ENCODE measurements at regions not wholly inside any gene's neighbourhood (a gene's known extent, or its start where the extent isn't known, plus 50 kb on each side); places are given as distances from the start of the nearest gene placed in this dataset.

DNA sequence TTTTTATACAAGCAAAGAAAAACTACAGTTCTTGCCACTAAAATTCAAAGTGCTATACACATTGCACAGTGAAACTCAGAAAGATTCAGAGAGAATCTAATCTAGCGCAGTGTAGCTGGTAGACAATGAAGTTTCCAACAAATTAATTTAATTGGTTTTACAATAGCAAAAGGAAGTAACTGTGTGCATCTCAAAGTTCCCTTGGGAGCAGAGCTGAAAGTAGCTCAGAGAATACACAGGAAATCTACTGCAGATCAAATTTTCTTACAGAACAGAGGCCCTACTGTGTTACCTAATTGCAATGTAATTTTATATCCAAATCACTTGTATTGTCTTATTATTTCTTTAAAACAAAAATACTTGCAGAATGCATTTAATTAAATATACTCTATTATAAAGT is 1396.2 kb upstream of the TENM4 start:
- Mint-ChIP-seq H3K4me1 (no peaks in the 10 kb centered on the region), H3K4me3 (no peak overlapping the region), H3K36me3 (no peaks in the 10 kb centered on the region), H3K27me3 (no peaks in the 10 kb centered on the region), H3K27ac (no peak overlapping the region), H3K9me3 (peaks cover 0 to 2% of the 10 kb centered on the region in 2 donors)
- no peak for DNase-seq
- no peak for ATAC-seq (replicated peaks)

DNA sequence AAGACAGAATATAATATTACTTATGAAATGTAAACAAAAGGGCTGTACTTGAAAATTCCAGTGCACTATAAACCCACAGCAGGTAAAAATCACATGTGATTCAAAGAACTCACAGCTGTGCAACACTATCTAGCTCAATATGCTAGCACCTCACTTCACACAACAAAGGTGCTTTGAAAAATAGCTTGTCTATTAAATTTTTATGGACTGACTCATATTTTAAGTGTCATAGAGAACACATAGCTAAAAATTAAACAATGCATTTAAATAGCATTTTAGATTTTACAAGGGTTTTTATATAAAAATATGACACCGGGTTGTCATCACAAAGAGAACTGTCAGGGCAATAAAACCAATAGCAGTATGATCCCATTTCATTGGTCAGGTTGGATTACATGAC is 1390.5 kb upstream of the TENM4 start:
- no peaks in the 10 kb centered on the region for H3K27me3 Mint-ChIP-seq
- no peak overlapping the region for H3K27ac Mint-ChIP-seq
- peaks cover 0 to 4% of the 10 kb centered on the region in 2 donors for H3K9me3 Mint-ChIP-seq
- DNase-seq (no peak), ATAC-seq (replicated peaks) (no peak)
- no peaks in the 10 kb centered on the region for H3K36me3 Mint-ChIP-seq
- H3K4me3 Mint-ChIP-seq = no peak overlapping the region
- no peaks in the 10 kb centered on the region for H3K4me1 Mint-ChIP-seq

DNA sequence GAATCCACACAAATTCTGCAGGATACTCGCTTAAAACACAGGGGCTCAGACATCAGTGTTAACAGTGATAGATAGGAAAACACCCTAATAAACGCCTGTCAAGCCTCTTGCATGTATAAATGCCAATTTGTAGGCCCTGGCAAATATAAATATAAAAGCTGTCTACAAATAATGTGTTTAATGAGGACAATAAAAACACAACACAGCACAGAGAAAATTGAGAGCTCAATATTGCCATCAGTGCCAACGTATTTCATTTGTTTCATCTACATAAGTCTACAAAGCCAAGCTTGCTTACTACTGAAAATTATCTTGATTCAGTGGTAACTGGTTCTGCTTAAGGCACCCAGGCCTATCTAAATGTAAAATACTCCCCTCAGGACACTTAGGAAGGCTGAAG is 1387.0 kb upstream of the TENM4 start:
- no peak overlapping the region for H3K4me3 Mint-ChIP-seq
- H3K9me3 Mint-ChIP-seq = peaks cover 0 to 4% of the 10 kb centered on the region in 2 donors
- H3K27me3 Mint-ChIP-seq = no peaks in the 10 kb centered on the region
- H3K27ac Mint-ChIP-seq = no peak overlapping the region
- no peaks in the 10 kb centered on the region for H3K36me3 Mint-ChIP-seq
- DNase-seq (no peak), ATAC-seq (replicated peaks) (no peak)
- no peaks in the 10 kb centered on the region for H3K4me1 Mint-ChIP-seq

DNA sequence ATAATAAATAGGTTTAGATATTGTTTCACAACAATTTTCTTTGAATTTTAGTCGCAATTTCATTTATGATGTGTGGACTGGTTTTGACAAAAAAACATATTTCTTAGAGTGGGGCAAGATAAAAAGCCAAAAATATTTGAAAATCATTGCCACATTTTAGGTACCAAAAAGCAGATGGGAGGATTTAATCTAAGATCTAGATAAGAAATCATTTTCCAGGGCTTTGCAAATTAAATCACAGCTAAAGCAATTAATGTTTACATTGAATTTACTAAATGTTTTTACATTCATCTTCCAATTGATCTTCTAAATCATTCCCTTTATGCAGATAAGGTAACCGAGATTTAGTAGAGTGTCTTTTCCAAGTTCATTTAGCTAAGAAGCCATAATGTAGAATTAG is 1386.0 kb upstream of the TENM4 start:
- ATAC-seq (replicated peaks) (no peak), DNase-seq (no peak)
- H3K27ac Mint-ChIP-seq = no peak overlapping the region
- no peaks in the 10 kb centered on the region for H3K4me1 Mint-ChIP-seq
- H3K36me3 Mint-ChIP-seq = no peaks in the 10 kb centered on the region
- H3K4me3 Mint-ChIP-seq = no peak overlapping the region
- peaks cover 0 to 1% of the 10 kb centered on the region in 2 donors for H3K9me3 Mint-ChIP-seq
- no peaks in the 10 kb centered on the region for H3K27me3 Mint-ChIP-seq

DNA sequence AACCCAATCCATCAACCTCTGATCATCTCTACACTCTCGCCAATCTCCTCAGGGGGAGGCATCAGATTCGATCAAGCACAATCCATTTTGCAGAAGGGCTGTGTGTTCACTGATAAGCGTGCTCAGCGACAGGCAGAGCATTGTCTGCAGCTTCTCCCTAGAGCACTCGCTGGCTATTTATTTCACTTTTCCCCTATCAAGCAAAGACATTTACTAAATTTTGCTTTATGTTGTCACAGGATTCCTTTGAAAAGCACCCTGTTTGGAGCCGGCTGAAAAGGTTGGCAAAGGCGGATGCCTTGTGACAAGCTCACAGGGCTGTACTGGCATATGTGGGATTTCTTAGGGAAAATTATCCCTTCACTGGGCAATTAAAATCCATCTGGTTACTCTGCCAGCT is 1381.5 kb upstream of the TENM4 start:
- H3K4me3 Mint-ChIP-seq = no peak overlapping the region
- H3K36me3 Mint-ChIP-seq = no peaks in the 10 kb centered on the region
- no peaks in the 10 kb centered on the region for H3K9me3 Mint-ChIP-seq
- DNase-seq = no peak
- H3K27ac Mint-ChIP-seq = no peak overlapping the region
- ATAC-seq (replicated peaks) = no peak
- H3K4me1 Mint-ChIP-seq = no peaks in the 10 kb centered on the region
- no peaks in the 10 kb centered on the region for H3K27me3 Mint-ChIP-seq

DNA sequence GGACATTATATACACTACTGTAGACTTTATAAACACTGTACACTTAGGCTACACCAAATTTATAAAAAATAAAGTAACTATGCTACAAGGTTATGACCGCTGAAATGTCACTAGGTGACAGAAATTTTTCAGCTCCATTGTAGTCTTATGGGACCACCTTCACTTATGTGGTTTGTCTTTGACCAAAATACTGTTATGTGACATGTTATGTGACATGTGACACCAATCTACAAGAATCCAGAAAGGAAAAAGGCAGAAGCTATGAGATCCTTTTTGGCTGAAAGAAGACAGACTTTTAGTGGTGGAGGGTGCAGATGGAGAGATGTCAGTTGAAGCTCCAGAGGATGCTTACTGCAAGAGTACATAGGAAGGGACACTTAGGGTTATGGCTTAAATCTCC is 1378.4 kb upstream of the TENM4 start:
- H3K9me3 Mint-ChIP-seq = peaks cover 4% of the 10 kb centered on the region in 2 donors
- no peaks in the 10 kb centered on the region for H3K36me3 Mint-ChIP-seq
- DNase-seq (no peak), ATAC-seq (replicated peaks) (no peak)
- H3K4me3 Mint-ChIP-seq = no peak overlapping the region
- peaks cover 10 to 11% of the 10 kb centered on the region in 2 donors for H3K4me1 Mint-ChIP-seq
- H3K27ac Mint-ChIP-seq = no peak overlapping the region
- no peaks in the 10 kb centered on the region for H3K27me3 Mint-ChIP-seq

DNA sequence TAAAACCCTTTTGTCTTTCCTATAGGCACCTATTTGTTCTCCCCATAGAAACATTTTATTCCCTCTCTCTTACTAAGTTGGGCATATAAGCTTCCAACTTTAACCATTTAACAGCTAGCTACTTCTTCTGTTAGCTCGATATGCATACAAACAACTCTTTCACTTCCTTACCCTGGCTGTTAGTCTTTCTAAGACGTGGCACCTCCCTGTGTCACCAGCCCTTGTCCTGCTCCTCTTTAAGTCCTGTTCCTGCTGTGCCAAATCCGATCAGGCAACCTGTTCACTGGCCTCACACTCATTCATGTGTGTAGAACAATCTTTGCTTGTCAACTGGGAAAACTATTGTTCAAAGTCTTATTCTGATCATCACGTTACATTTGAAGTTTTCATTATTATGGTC is 1376.1 kb upstream of the TENM4 start:
- H3K9me3 Mint-ChIP-seq = peaks cover 4% of the 10 kb centered on the region in 2 donors
- H3K27ac Mint-ChIP-seq = peak overlapping the region; percentile 88
- no peaks in the 10 kb centered on the region for H3K27me3 Mint-ChIP-seq
- peaks cover 10 to 11% of the 10 kb centered on the region in 2 donors for H3K4me1 Mint-ChIP-seq
- peak; percentile 33 to 35 for ATAC-seq (replicated peaks)
- peak overlapping the region; percentile 0 to 62 for H3K4me3 Mint-ChIP-seq
- DNase-seq = no peak
- no peaks in the 10 kb centered on the region for H3K36me3 Mint-ChIP-seq

DNA sequence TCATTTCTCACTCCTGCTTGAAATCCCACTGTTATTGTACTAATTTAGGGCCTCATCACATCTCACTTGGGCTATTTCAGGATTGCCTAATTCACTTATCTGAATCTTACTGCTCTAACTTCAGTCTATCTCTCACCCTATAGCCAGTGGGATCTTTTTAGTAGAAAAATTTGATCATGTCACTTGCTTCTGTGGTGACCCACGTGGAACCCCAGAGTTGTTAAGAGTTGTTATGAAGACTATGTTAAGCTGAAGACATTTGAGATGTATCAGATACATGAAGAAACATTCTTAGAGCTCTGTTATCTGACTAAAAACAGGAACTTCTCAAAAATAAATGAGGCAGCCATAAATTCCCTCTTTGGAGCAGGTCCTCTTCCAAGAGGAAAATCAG is 1375.6 kb upstream of the TENM4 start:
- no peak overlapping the region for H3K4me3 Mint-ChIP-seq
- H3K27ac Mint-ChIP-seq = peak overlapping the region; percentile 89
- peak; percentile 8 for DNase-seq

DNA sequence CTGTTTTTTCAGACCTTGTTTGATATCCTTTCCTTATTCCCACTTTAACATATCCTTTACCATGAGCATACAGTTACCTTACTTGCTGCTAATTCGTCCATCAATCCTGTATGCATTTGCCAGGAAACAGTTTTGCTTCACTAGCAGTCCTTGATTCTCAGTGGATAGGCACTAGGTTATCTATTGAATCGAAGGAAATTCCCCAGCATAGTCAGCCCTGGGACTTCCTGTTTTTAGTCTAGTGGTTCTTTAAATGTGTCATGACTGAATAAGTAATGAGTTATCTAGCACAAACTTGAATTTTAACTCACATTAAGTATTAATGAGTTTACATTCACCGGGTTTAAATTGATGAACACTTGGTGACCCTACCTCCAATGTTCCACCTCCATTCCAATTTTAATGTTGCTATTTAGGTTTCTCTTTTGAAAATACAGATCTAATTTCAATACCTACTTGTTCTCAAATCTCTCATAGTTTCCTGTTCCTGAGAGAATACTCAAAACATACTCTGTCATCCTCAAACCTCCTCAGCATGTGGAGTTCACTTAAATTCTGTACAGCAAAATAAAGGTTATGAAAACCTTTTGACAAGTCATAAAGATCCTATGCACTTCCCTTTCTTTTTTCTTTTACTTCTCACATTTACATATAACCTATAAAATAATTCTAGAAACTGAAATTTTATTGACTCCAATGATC is 1375.1 kb upstream of the TENM4 start:
- DNase-seq = peak; percentile 24
- peak overlapping the region; percentile 89 for H3K27ac Mint-ChIP-seq
- H3K36me3 Mint-ChIP-seq = no peaks in the 10 kb centered on the region
- peak overlapping the region; percentile 54 to 67 for H3K4me3 Mint-ChIP-seq
- peaks cover 10 to 11% of the 10 kb centered on the region in 2 donors for H3K4me1 Mint-ChIP-seq
- ATAC-seq (replicated peaks) = peak; percentile 86
- H3K9me3 Mint-ChIP-seq = peaks cover 4% of the 10 kb centered on the region in 2 donors
- H3K27me3 Mint-ChIP-seq = no peaks in the 10 kb centered on the region

More for the DNA sequence above, 1375.6 kb upstream of the TENM4 start:
- Mint-ChIP-seq H3K27me3 (no peaks in the 10 kb centered on the region), H3K4me1 (peaks cover 10 to 11% of the 10 kb centered on the region in 2 donors), H3K36me3 (no peaks in the 10 kb centered on the region), H3K9me3 (peaks cover 4% of the 10 kb centered on the region in 2 donors)
- peak; percentile 78 for ATAC-seq (replicated peaks)

DNA sequence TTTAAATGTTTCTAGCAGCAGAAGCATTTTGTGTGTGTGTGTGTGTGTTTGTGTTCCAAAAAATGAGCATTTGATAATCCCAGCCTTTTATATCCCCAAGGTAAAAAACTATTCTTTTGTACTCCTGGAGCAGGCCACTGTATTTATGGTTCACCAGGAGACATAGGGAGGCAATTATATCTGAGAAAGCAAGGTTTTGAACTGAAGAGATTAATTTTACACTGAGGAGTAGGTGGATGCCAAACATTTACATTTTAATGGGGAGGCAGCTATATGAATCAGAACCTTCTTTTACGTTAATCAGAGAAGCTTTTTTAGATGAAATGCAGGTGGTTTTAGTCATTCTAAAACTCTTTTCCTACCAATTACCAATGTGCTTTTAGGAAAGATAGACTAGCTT is 1374.0 kb upstream of the TENM4 start:
- no peaks in the 10 kb centered on the region for H3K36me3 Mint-ChIP-seq
- DNase-seq = no peak
- no peak overlapping the region for H3K27ac Mint-ChIP-seq
- ATAC-seq (replicated peaks) = no peak
- no peak overlapping the region for H3K4me3 Mint-ChIP-seq
- H3K27me3 Mint-ChIP-seq = no peaks in the 10 kb centered on the region
- H3K4me1 Mint-ChIP-seq = peaks cover 10 to 11% of the 10 kb centered on the region in 2 donors
- peaks cover 4% of the 10 kb centered on the region in 2 donors for H3K9me3 Mint-ChIP-seq

DNA sequence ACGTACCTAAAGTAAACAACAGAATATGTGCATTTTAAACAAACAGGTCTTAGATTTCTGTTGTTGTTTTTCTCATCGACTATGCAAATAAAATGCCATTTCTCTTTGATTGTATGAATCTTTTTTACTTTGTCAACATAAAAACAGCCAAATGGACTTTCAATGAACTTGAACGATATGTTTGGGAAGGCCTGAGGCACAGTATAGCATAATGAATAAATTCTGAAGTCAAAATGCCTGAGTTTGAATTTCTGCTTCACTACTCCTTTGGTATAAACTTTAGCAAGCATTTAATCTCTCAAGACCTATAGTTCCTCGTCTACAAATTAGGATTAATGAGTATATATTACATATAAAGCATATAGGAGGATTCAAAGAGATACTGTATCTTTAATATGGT is 1369.9 kb upstream of the TENM4 start:
- no peak for ATAC-seq (replicated peaks)
- no peaks in the 10 kb centered on the region for H3K27me3 Mint-ChIP-seq
- no peak for DNase-seq
- H3K4me1 Mint-ChIP-seq = peaks cover 3% of the 10 kb centered on the region in 2 donors
- no peaks in the 10 kb centered on the region for H3K36me3 Mint-ChIP-seq
- no peak overlapping the region for H3K4me3 Mint-ChIP-seq
- no peak overlapping the region for H3K27ac Mint-ChIP-seq
- H3K9me3 Mint-ChIP-seq = peaks cover 0 to 2% of the 10 kb centered on the region in 2 donors

DNA sequence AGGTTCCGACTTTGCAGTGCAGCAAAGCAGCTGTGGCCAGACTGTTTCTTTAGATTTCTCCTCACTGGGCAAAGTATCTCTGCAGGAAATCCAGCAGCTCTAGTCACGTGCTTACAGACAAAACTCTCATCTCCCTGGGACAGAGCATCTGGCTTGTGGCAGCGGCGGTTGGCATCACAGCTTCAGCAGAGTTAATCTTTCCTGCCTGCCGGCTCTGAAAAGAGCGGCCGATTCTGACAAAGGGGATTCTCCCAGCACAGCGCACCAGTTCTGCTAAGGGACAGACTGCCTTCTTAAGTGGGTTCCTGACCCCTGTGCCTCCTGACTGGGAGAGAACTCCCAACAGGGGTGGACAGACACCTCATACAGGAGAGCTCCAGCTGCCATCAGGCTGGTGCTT is 1357.3 kb upstream of the TENM4 start:
- H3K4me1 Mint-ChIP-seq = no peaks in the 10 kb centered on the region
- H3K27me3 Mint-ChIP-seq = no peaks in the 10 kb centered on the region
- no peak overlapping the region for H3K27ac Mint-ChIP-seq
- no peak for DNase-seq
- H3K36me3 Mint-ChIP-seq = no peaks in the 10 kb centered on the region
- H3K4me3 Mint-ChIP-seq = no peak overlapping the region
- no peak for ATAC-seq (replicated peaks)
- peaks cover 18 to 20% of the 10 kb centered on the region in 2 donors for H3K9me3 Mint-ChIP-seq

DNA sequence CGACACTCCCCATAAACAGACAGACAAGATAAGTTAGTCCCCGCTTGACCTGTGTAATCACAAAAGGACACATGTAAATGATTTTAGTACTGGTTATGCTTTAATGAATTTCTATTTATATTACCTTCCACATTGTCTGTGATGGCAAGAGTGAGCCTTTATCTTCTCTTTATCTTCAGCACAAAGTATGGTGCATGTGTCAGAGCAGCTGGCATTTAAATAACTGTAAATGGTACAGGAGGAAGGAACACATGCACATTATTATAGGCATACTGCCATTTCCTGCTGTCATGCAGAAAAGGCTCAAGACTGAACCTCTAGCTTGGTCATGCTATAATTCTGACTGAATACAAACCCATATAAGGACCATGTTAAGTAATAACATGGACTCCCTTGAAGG is 1342.7 kb upstream of the TENM4 start:
- Mint-ChIP-seq H3K36me3 (no peaks in the 10 kb centered on the region), H3K4me1 (no peaks in the 10 kb centered on the region), H3K4me3 (no peak overlapping the region), H3K9me3 (peaks cover 0 to 2% of the 10 kb centered on the region in 2 donors), H3K27me3 (no peaks in the 10 kb centered on the region), H3K27ac (no peak overlapping the region)
- no peak for ATAC-seq (replicated peaks)
- no peak for DNase-seq

DNA sequence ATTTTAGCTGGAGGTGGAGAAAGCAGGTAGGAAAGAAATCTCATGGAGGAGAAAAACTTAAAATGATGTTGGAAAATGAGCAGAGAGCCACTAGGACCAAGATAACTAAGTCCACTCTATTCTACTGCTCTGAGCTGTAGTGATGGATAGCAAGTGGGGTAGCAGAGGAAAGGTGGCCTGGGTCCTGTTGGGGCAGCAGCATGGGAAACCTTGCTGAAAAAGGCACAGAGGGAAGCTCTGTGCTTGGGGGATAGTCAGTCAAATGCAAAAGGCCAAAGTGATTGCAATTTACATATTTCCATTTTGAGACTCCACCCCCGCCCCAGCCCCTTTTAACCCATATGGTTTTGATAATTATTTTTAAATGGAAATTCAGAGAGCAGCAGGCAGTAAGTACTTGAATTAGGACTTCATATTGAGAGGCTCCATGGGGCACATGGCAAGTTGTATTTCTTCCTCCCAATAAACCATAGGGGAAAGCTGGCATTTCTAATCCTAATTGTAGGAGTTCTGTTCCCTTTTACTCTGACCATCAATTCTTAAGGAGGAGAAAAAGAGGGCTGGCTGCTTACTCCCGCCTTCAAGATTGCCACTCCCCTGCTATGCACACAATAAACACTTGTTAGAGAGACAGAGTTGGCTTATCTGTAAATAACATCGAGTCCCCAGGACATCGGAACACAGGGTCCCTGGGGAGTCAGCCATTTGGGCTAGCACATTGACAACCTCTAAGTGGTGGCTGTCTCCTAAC is 1341.5 kb upstream of the TENM4 start:
- H3K27me3 Mint-ChIP-seq = no peaks in the 10 kb centered on the region

More for the DNA sequence above, 1341.5 kb upstream of the TENM4 start:
- Mint-ChIP-seq H3K27ac (no peak overlapping the region), H3K4me1 (no peaks in the 10 kb centered on the region), H3K4me3 (no peak overlapping the region), H3K36me3 (no peaks in the 10 kb centered on the region), H3K9me3 (no peaks in the 10 kb centered on the region)
- no peak for ATAC-seq (replicated peaks)
- DNase-seq = no peak

All from stimulated activated naive B cell treated with anti-CD40 and anti-IgM and Interleukin-4, amounts not matched to agents 10 μg/mL and 1 μg/mL and 100 μg/mL, for 72 hours (primary cell).